Activated T-helper 2 cell treated with anti-CD3 and anti-CD28 coated beads, Interferon-gamma antibody, Interleukin-2, Interleukin-4, amounts not matched to agents 10 μg/mL and 5 μg/mL and 100 μg/mL, durations not matched to agents 14 hours and 24 hours and 36 hours (primary cell): ENCODE measurements at regions not wholly inside any gene's neighbourhood (a gene's known extent, or its start where the extent isn't known, plus 50 kb on each side); places are given as distances from the start of the nearest gene placed in this dataset.

Source experiments
- DNase-seq: peaks from one replicate; pipeline ENCODE4 v3.0.0; 2021; ENCODE audit warnings: low spot score
- H3K27ac Mint-ChIP-seq: one replicate; pipeline ENCODE4 v1.8.0; 2021; ENCODE audit warnings: mixed read lengths
- H3K27me3 Mint-ChIP-seq: one replicate; pipeline ENCODE4 v1.8.0; 2021; ENCODE audit warnings: low read depth, mixed read lengths
- H3K36me3 Mint-ChIP-seq: one replicate; pipeline ENCODE4 v1.8.0; 2021; ENCODE audit warnings: low read depth, mixed read lengths
- H3K4me1 Mint-ChIP-seq: one replicate; pipeline ENCODE4 v1.8.0; 2021; ENCODE audit warnings: low read depth, mixed read lengths
- H3K4me3 Mint-ChIP-seq: one replicate; pipeline ENCODE4 v1.8.0; 2021; ENCODE audit warnings: low read depth, mild to moderate bottlenecking, moderate library complexity, mixed read lengths
- H3K9me3 Mint-ChIP-seq: one replicate; pipeline ENCODE4 v1.8.0; 2021; ENCODE audit warnings: mixed read lengths
- intact Hi-C: fragments of 100-400 bp; cut with micrococcal nuclease; formaldehyde crosslinking; loops from one replicate; pipeline ENCODE4 v1.15.1; 2023

DNA sequence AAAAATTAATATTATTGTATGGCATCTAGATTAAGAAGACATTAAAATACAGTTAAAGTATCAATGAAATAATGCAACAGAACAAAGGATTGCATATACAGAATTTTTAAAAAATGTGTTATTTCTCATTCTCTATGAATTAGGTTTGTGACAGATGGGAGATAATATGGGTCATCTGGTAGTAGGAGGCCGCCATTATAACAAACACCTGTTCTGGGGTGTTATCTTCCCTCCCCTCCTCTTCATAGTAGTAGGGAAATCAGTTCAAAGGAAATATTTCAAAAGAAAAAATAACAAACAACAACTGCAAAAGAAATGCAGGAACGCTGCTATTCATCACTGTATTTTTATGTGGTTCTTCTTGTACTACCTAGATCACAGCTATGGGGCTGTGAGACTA is 187.0 kb upstream of the ATP2B1 start:
- H3K4me3 Mint-ChIP-seq = no peak overlapping the region
- no peak overlapping the region for H3K27ac Mint-ChIP-seq
- no peaks in the 10 kb centered on the region for H3K36me3 Mint-ChIP-seq
- H3K4me1 Mint-ChIP-seq = peaks cover 5% of the 10 kb centered on the region
- H3K27me3 Mint-ChIP-seq = no peaks in the 10 kb centered on the region
- DNase-seq = no peak
- intact Hi-C loops = no loop called here
- peaks cover 4% of the 10 kb centered on the region for H3K9me3 Mint-ChIP-seq

DNA sequence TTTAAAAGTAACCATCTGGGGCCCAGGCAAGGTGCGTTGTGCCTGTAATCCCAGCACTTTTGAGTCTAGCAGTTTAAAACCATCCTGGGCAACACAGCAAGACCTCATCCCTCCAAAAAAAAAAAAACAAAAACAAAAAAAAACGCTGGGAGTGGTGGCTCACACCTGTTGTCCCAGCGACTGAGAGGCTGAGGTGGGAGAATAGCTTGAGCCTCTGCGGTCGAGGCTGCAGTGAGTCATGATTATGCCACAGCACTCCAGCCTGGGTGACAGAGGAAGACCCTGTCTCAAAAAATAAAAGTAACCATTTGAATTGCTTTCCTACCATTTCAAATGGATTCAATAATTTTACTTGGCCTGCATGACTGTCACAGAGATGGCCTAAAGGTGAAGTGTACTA is 186.5 kb upstream of the ATP2B1 start:
- intact Hi-C loops = no loop called here
- no peak for DNase-seq
- H3K9me3 Mint-ChIP-seq = peaks cover 6% of the 10 kb centered on the region
- peaks cover 5% of the 10 kb centered on the region for H3K4me1 Mint-ChIP-seq
- no peaks in the 10 kb centered on the region for H3K27me3 Mint-ChIP-seq
- no peak overlapping the region for H3K4me3 Mint-ChIP-seq
- no peaks in the 10 kb centered on the region for H3K36me3 Mint-ChIP-seq
- no peak overlapping the region for H3K27ac Mint-ChIP-seq

DNA sequence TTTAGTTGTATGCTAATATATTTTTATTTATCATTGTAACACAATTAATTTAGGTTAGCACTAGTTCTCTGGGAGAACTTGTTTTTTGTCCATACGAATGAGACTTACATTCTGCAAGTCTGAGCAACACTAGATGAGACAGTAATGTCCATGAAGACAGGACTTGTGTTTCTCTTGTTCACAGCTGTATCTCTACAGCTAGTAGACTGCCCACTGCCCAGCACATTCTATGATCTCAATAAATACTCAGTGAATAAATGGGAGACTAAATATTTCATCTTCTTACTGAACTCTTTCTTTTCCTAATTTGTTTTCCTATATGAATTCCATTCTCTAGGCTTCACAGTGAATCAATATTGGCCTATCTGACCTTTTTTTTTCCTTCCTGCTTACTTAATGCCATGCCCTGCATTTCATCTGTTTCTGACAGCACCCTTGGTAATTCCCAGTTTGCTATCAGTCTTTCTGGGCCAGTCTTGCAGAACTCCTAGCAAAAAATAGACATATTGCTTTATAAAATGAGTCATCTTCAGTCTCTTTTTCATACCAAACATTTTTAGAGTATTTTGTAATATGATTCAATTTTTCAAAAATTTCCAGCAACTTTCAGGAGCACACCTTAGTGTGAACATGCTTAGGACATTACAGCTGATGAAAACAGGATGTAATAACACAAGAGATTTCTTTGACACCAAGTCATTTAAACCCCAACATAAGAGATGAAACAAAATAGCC is 185.5 kb upstream of the ATP2B1 start:
- no peaks in the 10 kb centered on the region for H3K36me3 Mint-ChIP-seq
- no peaks in the 10 kb centered on the region for H3K27me3 Mint-ChIP-seq
- no peak for DNase-seq
- H3K9me3 Mint-ChIP-seq = peaks cover 6% of the 10 kb centered on the region
- H3K4me3 Mint-ChIP-seq = no peak overlapping the region
- peaks cover 5% of the 10 kb centered on the region for H3K4me1 Mint-ChIP-seq
- no peak overlapping the region for H3K27ac Mint-ChIP-seq
- intact Hi-C loops = no loop called here

DNA sequence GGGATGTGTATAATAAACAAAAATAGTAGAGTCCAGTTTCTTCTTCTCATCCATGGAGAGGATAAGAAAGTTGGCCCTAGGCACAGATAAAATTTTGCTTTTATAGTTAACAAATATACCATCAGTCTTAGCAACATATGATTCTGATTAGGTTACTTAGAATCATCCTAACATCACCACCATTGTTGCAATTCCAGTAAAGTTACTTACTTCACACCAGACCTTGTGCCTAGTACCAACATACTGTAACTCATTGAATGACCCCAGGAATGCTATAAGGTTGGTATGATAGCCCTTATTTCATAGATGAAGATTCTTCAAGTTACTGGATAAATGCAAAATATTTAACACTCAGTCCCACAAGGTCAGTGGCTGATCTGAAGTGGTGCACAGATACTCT is 183.8 kb upstream of the ATP2B1 start:
- Mint-ChIP-seq H3K4me1 (peaks cover 4% of the 10 kb centered on the region), H3K9me3 (peaks cover 6% of the 10 kb centered on the region), H3K4me3 (no peak overlapping the region), H3K27ac (no peak overlapping the region), H3K27me3 (no peaks in the 10 kb centered on the region), H3K36me3 (no peaks in the 10 kb centered on the region)
- intact Hi-C loops = no loop called here
- no peak for DNase-seq

DNA sequence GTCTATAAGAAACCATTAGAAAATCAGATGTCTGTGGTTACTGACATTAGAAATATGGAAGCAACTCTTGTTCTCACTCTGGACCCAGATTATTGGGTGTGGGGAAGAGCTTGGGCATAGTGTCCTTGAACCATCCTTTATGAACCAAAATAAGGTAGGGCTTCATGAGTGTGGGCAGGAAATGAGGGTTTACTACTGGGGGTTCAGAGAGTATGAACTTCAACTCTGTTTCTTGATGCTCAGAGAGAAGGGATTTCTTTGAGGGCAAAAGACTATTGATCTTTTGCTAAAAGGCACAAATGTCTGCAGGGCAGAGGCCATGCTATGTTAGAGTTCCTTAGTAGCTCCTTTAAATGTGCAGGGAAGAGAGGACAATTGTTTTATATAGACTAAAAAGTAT is 183.3 kb upstream of the ATP2B1 start:
- peaks cover 4% of the 10 kb centered on the region for H3K27me3 Mint-ChIP-seq
- no peaks in the 10 kb centered on the region for H3K36me3 Mint-ChIP-seq
- intact Hi-C loops = no loop called here
- no peak overlapping the region for H3K27ac Mint-ChIP-seq
- peaks cover 6% of the 10 kb centered on the region for H3K9me3 Mint-ChIP-seq
- no peak for DNase-seq
- peaks cover 1% of the 10 kb centered on the region for H3K4me1 Mint-ChIP-seq
- no peak overlapping the region for H3K4me3 Mint-ChIP-seq

DNA sequence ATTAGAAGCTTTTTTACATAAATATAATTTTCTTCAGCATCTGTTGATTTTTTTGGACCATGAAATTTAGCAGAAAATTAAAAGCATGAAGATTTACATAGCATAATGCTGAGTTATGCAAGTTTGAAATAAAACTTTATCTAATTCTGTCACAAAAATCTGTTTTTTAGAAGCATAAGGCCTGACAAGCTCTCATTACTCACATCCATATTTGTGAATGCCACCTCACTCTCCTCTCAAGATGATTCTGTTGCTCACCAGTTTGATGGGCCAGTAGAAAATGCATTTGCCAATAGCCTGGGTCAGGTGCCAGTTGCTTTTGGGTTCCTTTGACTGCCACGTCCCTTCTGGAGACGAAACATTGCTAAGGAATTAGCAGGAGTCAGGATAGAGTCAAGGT is 181.5 kb upstream of the ATP2B1 start:
- peaks cover 13% of the 10 kb centered on the region for H3K27me3 Mint-ChIP-seq
- H3K36me3 Mint-ChIP-seq = no peaks in the 10 kb centered on the region
- peaks cover 6% of the 10 kb centered on the region for H3K9me3 Mint-ChIP-seq
- no peak overlapping the region for H3K4me3 Mint-ChIP-seq
- H3K4me1 Mint-ChIP-seq = peaks cover 1% of the 10 kb centered on the region
- no peak for DNase-seq
- H3K27ac Mint-ChIP-seq = no peak overlapping the region
- intact Hi-C loops = no loop called here

DNA sequence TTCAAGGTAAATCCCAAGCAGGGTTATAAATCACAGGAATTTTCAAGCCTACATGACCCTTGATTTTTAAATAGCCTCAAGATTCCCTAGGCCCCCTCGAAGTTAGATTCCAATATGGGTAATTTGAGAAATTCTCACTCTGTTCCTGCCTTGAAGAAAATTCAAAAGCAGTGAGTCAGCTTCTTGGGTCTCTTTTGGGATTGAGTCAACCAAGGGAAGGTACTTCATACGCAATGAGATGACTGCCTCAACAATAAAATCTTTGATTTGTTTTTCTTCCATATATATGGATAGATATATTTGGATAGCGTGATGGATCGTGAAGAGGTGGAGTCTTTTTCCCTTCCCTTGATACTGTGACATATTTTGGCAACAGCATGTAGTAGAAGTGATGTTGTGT is 180.4 kb upstream of the ATP2B1 start:
- H3K36me3 Mint-ChIP-seq = no peaks in the 10 kb centered on the region
- intact Hi-C loops = loop anchor here (5.0 kb wide), 1 partner anchor 37 kb away; no protein-coding TSS in a partner anchor
- peaks cover 1% of the 10 kb centered on the region for H3K4me1 Mint-ChIP-seq
- peaks cover 6% of the 10 kb centered on the region for H3K9me3 Mint-ChIP-seq
- H3K27ac Mint-ChIP-seq = no peak overlapping the region
- peaks cover 16% of the 10 kb centered on the region for H3K27me3 Mint-ChIP-seq
- no peak overlapping the region for H3K4me3 Mint-ChIP-seq
- DNase-seq = no peak

DNA sequence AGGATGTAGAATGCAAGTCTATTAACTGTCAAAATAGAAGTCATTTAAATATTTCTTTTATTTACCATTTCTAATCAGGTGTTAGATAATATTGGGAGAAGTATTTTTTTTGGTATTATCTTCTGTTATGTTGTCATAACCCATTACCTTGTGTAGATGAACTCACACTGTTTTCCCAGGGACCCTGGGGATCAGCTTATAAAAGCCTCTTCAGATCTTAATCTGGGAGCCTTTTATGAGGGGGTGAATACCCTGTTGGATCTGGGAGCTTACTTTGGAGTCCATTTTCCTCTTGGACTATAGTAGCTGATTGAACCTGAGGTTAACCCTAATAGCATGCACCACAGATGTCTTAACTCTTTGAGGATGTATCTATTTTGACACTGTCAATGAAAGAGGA is 176.3 kb upstream of the ATP2B1 start:
- peaks cover 16% of the 10 kb centered on the region for H3K27me3 Mint-ChIP-seq
- H3K4me3 Mint-ChIP-seq = no peak overlapping the region

DNA sequence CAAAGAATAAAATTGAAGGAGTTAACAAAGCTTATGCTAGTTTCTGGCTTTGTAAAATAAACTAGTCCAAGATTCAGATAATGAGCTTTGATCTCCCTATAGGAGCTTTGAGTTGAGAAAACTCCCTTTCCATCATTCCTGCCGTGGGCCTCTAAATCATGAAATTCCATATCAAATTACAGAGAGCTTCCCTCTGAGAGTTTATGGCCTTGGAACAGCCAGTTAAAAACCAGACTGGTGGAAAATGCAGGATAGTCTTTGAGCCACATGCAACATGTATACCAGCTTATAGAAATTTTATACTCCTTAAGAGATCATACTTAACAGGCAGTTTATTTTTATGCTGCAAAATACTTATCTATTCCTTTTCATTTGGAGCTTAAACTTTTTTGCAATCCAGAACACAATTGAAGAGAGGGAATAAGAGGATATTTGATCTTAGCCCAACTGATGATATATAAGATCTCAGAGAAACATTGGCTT is 175.8 kb upstream of the ATP2B1 start:
- no peak for DNase-seq
- Mint-ChIP-seq H3K4me3 (no peak overlapping the region), H3K9me3 (peaks cover 3% of the 10 kb centered on the region), H3K36me3 (no peaks in the 10 kb centered on the region), H3K4me1 (peaks cover 27% of the 10 kb centered on the region), H3K27ac (no peak overlapping the region), H3K27me3 (peaks cover 16% of the 10 kb centered on the region)
- intact Hi-C loops = no loop called here

More for the DNA sequence above, 176.3 kb upstream of the ATP2B1 start:
- Mint-ChIP-seq H3K36me3 (no peaks in the 10 kb centered on the region), H3K4me1 (peaks cover 25% of the 10 kb centered on the region), H3K9me3 (peaks cover 3% of the 10 kb centered on the region), H3K27ac (no peak overlapping the region)
- no peak for DNase-seq
- intact Hi-C loops = loop anchor here (5.0 kb wide), 1 partner anchor 33 kb away; no protein-coding TSS in a partner anchor

DNA sequence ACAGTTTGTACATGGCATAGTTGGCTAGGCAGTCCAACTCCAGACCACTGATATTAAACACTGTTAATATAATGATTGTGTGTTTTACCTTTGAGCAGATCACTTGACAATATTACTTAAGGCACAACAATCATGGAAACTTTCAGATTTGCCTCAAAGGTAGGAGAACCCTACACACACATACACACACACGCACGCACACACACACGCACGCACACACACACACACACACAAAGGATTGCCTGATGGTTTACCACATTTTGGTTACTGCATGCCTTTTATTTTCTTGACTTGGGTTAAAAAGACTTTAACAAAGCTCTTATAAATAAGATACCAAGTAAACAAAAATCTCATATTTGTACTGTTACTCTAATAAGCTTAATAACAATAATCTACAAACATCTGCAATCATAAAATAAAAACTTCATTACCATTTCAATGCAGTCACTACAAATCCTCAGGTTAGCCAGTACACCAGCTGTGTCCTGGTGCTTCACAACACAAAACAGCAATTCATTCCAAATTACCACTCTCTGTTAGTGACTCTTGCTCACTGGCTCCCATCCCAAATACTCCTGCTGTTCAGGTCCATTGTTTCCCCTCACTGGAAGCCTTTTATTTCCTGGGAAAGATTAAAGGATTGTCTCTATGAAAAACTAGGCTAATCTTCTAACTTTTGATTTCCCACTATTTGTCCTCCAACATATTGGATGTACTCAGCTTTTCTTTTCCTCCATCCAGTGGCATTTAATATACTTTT is 175.2 kb upstream of the ATP2B1 start:
- Mint-ChIP-seq H3K27me3 (peaks cover 16% of the 10 kb centered on the region), H3K4me3 (no peak overlapping the region), H3K9me3 (peaks cover 3% of the 10 kb centered on the region), H3K4me1 (peaks cover 31% of the 10 kb centered on the region), H3K36me3 (no peaks in the 10 kb centered on the region), H3K27ac (no peak overlapping the region)
- no peak for DNase-seq
- intact Hi-C loops = no loop called here

DNA sequence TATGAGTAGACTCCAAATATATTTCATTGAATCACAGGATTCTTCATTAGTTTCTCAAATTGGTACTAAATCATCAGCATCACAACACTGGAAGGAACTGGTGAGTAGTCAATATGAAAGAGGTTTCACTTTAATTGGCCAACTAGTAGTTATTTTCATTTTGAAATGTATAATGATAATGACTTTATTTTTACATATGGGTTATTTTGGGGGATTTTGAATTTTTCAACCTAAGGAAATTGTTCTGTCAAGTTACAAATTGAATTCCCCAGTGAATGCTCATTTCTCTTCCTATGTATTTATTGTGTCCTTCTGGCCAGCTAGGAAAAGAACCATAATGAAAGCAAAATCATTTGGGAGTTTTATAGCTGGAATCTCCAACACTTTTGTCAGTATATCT is 174.2 kb upstream of the ATP2B1 start:
- no peak overlapping the region for H3K27ac Mint-ChIP-seq
- intact Hi-C loops = loop anchor here (1.0 kb wide), 1 partner anchor 78 kb away; no protein-coding TSS in a partner anchor
- peaks cover 3% of the 10 kb centered on the region for H3K9me3 Mint-ChIP-seq
- H3K4me1 Mint-ChIP-seq = peaks cover 36% of the 10 kb centered on the region
- DNase-seq = no peak
- no peak overlapping the region for H3K4me3 Mint-ChIP-seq
- no peaks in the 10 kb centered on the region for H3K36me3 Mint-ChIP-seq
- H3K27me3 Mint-ChIP-seq = peaks cover 16% of the 10 kb centered on the region

DNA sequence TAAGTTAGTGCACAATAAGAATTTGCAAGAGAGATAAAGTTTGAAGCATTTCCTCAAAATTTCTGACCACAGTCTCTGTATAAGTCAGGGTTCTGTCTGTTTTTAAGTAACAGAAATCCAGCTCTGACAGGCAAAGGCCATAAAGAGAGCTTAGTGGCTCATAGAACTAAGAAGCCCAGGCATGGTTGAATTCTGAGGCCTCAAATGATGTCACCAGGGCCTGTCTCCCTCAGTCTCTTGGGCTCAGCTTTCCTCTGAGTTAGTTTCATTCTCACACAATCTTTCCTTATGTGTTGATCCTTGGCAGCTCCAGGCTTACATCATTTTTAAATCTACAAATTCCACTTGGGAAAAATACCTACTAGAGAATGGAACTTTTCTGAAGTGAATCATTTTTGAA is 173.4 kb upstream of the ATP2B1 start:
- Mint-ChIP-seq H3K9me3 (peaks cover 3% of the 10 kb centered on the region), H3K4me1 (peaks cover 36% of the 10 kb centered on the region), H3K27me3 (peaks cover 13% of the 10 kb centered on the region), H3K36me3 (no peaks in the 10 kb centered on the region), H3K27ac (no peak overlapping the region), H3K4me3 (no peak overlapping the region)
- no peak for DNase-seq
- intact Hi-C loops = loop anchor here (1.0 kb wide), 1 partner anchor 78 kb away; no protein-coding TSS in a partner anchor
